ENCODE measurements at regions not wholly inside any gene's neighbourhood (a gene's known extent, or its start where the extent isn't known, plus 50 kb on each side); places are given as distances from the start of the nearest gene placed in this dataset.
"Not testable (repeated sequence)": the region's sequence is repeated elsewhere in the genome, so short reads cannot be mapped to it uniquely, and the experiment has no call there.

DNA sequence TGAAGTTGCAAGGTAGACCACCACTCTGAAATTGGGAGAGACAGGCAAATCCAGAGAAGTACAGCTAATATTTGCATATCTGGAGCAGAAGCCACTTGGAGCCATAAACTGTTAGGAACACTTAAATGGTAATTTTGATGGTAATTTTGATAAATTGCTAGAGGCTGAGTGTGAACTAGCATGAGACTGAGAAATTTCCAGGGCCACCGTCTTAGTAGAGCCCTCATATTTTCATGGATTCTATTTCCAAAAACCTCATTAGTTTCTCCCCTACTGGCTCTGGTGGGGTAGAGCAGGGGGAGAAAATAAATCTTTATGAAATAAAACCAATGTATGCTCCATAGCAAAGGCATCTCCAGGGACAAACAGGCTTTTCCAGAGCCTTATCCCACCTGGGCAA lies 429.4 kb upstream of the DIPK2B start:
- no peak for FAIRE-seq

DNA sequence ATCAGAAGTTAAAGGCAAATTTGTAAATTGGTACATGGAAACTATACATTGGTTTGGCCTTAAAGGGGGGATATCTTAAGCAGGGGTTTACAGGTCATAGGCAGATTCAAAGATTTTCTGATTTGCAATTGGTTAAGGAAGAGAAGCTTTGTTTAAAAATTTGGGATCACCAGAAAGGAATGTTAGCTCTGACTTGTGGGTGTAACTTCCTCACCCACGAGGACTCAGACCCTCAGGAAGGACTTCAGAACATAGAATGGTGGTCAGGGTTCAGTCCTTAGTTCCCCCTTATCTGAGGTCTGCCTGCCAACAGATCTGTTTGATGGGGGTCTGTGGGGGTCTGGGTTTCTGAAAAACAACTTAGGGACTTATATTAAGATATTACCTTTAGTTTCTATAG lies 427.4 kb upstream of the DIPK2B start:
- no peak for FAIRE-seq

DNA sequence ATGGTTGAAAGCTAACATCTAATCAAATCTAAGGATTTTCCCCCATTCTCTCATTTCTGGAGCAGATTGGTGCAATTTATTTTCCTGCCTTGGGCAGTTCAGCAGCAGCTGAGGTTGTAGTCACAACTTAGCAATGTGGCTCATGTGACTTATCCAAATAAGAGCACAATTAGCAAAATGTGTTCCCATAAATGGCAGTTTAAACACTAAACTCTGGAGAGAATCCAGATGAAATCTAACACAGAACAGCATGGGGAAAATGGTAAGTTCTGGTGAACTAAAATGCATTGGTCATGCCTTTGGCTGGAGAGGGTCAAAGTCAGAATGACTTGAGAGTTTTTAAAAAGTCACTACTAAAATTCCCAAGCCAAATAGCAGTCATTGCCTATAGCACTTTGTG lies 422.6 kb upstream of the DIPK2B start:
- FAIRE-seq: peak; percentile 99

DNA sequence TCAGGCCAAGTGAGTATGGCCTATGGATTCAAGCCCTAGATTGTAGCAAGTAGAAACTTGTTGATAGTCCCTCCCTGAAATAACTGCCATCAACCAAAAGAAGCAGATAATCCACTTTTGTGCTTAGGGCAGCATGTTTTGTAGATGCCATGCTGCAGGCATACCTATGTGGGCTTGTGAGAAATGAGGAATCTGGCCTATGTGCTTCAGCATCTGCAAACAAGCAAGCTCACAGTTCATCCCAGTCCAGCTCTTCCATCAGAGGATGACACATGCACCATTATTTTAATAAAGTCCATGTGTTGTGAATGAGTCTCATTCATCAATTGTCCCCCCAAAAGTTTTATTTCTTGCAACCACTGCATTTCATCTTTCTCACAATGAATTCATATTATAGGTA lies 421.9 kb upstream of the DIPK2B start:
- no peak for FAIRE-seq

DNA sequence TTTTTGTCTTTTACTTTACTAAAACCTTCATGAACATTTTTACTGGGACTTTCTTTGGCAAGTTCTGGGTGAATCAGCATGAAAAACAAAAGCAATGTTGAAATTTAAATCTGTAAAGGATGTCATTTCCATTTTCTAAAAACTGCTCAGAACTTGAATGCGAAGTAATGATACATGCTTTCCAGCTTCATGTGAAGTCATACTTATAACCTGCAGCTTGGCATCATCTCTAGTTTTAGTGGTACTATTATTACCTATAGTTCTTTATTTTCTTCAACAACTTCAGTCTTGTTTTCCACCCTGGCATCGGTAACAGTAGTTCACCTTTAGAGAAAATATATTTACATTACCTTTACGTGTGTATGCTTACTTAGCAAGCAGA lies 421.4 kb upstream of the DIPK2B start:
- no peak for FAIRE-seq

DNA sequence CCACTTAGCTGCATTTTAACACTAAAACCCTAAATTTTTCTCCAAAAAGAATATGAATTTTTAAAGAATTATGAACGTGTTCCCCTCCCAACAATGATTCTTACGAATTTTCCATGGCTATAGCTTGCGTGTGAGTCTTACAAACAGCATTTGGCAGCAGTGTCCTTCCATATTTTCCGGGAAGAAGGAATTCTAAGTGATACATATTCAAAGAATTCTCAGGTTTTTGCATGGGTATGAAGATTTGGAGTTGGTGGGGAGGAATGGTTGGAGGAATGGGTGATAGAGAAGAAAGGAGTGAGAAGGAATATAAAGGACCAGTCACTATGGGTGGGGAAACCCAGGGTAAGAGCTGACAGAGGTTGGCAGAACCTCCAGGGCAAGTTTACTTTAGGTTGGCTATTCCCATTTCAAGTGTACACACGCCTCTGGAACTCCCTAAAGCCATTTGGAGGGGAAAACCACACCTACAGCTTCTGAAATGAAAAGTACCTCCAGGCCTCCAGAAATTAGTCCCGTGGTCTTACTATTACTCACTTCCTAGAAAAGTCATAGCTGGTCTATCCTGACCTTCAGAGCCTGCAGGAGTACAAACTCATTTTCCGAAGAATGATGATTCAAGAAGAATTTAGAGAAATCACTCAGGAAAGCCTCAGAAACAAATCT lies 420.8 kb upstream of the DIPK2B start:
- no peak for FAIRE-seq

DNA sequence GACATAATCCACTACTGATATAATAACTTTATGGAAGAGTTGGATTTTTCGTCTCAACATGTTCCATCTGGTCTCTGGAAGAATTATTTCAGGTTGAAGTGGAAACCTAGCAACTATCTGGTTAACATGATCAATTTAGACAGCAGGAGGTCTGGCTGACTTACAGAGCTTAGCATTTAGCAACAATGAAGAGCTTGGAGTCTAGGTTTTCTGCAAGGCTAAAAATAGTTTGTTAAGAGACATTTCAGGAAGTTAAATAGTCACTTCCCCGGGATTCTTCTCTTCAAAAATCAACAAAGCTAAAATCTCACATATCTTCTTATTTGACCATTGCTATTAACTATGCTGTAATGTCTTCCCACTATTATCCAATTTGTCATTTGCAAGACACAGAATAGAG lies 418.6 kb upstream of the DIPK2B start:
- FAIRE-seq: peak; percentile 99

DNA sequence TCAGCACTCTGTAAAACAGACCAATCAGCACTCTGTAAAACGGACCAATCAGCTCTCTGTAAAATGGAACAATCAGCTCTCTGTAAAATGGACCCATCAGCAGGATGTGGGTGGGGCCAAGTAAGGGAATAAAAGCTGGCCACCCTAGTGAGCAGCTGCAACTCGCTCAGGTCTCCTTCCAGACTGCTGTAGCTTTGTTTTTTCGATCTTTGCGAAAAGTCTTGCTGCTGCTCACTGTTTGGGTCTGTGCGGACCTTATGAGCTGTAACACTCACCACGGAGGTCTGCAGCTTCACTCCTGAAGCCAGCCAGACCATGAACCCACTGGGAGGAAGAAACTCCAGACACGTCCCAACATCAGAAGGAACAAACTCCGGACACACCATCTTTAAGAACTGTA lies 414.9 kb upstream of the DIPK2B start:
- FAIRE-seq: not testable (repeated sequence)

DNA sequence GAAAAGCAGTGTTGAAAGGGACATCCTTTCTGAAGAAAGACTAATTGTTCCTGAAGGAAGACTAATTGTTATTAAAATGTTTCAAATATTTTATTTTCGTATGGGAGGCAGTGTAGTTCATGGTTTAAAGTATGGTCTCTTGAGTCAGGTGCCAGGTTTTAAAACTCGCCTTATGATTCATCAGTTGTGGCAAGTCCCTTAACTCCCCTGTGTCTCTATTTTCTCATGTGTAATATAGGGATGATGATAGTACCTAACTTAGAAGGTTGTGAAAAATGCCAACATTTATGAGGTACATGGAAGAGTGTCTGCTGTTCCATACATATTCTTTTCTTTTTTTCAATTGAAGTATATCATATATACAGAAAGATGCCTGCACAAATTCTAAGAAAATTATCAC lies 414.2 kb upstream of the DIPK2B start:
- no peak for FAIRE-seq

DNA sequence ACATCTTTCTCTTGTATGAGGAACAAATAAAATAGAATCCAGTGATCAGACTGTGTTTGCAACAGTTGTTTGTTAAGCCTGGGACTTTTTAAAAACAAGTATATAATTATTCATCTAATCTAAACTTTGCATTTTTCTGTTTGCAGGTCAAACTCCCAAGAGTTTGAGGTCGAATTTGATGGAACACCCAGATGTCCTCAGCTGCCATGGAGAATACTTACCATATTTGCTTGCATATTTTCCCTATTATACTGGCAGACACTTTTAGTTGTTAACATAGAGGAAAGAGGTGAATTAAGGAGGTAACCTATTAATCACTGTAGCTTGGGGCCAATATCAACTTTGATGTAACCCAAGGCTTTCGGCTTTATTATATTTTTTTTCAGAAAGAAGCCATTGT lies 401.5 kb upstream of the DIPK2B start:
- FAIRE-seq: no peak

DNA sequence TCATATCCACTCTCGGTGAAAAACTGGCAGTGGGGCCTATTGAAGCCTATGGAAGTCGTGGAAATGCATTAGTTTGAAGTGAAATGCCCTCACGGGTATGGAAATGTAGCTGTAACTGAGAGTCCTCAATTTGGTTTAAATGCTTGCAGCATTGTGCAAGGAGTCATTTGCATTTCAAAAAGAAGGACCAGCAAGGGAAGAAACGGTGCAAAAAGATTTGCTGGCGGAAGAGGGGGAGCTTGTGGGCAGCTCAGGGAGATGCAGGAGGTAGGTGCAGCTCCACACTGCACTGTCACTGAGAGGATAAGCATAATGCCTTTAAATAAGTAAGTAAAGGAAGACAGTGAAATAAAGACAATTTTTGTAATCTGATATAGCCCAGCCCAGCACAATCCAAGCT lies 400.4 kb upstream of the DIPK2B start:
- FAIRE-seq: no peak

DNA sequence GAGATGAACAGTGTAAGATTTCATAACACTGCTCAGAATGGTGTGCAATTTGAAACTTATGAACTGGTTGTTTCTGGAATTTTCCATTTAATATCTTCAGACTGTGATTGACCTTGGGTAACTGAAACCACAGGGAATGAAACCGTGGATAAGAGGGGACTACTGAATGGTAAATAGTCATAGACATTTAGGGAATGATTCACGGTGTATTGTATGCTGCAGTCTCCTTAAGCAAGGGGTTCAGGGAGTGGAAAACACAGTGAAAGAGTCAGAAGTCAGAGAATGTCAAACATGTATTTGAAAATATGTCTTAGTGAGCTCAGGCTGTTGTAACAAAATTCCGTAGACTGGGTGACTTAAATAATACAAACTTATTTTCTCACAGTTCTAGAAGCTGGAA lies 398.2 kb upstream of the DIPK2B start:
- no peak for FAIRE-seq

DNA sequence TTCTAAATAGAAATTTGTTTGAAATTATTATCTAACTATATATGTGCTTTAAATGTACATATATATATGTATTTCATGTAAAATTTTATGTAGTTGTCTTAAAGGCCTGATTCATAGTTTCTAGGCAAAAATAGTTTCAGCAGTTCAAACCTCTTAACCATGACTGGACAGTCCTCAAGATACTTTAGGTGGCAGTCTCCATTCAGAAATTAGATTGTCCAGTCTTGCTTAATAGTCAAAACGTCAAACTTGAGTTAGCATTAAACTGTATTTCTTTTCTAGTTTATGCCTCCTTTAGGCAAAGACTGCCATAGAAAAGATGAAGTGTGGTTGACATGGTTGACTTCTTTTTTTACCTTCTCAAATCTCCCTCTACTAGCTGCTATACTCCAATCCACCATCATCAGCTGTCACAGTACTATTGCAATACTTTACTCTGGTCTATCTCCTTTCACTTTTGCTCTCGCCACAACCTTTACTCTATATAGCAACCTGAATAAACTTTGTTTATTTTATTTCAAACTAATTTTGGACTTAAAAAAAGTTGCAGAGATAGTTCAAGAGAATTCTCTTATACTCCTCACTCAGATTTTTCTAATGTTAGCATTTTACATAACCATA lies 395.6 kb upstream of the DIPK2B start:
- FAIRE-seq: peak; percentile 49

DNA sequence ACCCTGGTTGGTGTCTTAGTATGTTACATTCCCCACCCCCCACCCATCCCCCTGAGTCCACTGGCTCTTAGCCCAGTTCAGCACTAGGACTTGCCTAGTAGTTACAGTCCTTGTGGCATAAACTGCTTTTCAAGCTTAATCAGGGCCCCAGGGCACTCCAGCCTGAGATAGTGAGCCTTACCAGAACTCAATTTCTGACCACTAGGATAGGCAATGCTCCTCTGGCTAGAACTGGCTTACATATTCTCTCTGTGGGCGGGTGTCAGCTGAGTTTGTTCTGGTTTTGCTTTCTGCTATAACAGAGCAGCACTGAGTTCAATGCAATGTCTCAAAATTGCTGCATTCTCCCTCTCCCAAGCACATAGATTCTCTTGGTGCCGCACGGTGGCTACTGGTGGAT lies 391.4 kb upstream of the DIPK2B start:
- no peak for FAIRE-seq

DNA sequence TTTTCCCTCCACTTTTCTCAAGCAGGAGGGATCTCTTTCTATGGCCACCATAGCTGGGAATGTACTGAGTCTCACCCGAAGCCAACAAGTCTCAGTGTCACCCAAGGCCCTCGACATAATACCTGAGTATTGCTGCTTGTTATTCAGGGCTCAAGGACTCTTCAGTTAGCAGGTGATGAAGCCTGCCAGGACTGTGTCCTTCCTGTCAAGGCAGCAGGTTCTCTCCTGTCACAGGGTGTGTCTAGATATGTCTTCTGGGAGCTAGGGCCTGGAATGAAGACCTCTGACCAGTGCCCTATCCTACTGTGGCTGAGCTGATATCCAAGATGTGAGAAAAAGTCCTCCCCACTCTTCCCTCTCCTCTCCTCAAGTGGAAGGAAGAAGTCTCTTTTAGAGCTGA lies 391.0 kb upstream of the DIPK2B start:
- no peak for FAIRE-seq

DNA sequence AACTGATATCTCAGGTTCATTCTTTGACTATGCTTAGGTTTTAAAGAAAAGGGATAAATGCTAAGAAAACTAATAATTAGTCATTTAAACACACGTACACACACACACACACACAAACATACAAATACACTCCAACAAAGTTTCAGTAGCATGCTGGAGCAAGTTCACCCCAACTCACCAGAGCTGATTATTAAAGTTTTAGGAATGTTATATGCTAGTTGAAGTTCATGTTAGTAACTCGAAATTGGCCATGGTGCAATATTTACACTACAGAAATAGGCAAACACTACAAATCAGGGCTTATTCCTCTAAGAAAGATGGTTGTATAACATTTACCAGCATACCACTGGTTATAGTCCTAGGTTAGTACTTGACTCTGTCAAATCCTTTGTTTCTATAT lies 384.0 kb upstream of the DIPK2B start:
- FAIRE-seq: no peak

DNA sequence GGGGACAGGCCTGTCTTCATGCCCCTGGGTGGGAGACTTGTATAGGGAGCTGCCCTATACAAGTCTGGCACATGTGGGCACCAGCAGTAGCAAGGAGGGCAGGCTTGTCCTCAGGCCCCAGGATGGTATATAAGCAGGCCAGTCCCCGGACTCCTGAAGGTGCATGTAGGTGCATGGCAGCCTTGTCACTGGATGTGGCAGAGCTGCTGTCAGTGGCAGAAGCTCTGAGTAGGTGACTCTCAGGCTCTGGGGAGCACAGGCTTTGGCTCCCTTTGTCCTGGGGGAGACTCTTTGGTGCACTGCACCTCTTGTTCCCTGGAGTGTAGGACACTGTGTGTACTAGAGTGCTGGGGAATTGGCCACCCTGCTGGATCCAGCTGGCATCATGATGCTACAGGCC lies 376.7 kb upstream of the DIPK2B start:
- no peak for FAIRE-seq

DNA sequence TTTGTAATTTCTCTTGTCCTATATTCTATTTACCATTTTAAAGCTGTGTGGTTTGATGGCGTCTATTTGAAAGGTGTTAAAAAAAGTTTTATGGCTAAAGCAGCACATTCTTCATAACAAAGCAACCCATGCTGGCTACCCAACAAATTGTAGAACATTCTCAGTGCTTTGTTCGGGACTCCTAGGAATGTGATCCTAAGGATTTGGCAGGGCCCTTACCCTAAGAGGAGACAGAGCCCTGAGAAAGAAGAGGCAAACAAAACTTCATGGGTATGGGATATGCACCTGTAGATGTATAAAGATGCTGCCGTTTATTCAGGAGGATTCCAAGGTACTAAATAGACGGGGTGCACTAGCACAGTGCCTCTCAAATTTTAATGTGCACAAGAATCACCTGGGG lies 370.8 kb upstream of the DIPK2B start:
- no peak for FAIRE-seq

DNA sequence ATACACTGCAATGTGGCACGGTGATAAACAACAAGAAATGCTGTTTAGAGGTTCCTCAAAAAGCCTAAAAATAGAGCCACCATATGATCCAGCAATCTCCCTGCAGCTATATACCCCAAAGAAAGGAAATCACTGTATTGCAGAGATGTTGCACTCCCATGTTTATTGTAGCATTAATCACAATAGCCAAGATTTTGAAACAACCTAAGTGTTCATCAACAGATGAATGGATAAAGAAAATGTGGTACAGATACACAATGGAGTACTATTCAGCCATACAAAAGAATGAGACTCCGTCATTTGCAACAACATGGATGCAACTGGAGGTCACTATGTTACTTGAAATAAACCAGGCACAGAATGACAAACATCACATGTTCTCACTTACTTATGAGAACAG lies 365.8 kb upstream of the DIPK2B start:
- FAIRE-seq: no peak

DNA sequence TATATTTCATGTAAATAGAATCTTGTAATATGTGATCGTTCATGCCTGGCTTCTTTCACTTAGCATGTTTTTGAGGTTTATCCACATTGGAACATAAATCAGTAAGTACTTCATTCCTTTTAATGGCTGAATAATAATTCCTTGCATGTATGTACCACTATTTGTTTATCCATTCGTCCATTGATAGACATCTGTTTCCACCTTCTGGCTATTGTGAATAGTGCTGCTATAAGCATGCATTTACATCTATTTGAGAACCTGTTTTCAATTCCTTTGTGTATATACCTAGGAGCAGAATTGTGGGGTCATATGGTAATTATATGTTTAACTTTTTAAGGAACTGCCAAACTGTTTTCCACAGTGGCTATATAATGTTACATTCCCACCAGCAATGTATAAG lies 356.7 kb upstream of the DIPK2B start:
- FAIRE-seq: no peak

DNA sequence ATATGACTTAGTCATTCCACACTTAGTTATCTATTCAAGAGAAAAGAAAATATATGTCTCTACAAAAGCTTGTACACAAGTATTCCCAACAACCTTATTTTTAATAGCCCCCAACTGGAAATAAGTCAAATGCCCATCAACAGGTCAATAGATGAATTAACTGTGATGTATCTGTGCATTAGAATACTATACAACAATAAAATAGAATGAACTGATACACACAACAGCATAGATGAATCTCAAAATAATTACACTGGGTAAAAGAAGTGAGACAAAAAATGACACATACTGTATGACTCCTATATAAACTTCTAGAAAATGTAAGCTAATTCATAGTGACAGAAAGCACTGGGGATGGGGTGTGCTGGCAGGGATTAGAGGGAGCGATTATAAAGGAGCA lies 354.1 kb upstream of the DIPK2B start:
- FAIRE-seq: no peak

DNA sequence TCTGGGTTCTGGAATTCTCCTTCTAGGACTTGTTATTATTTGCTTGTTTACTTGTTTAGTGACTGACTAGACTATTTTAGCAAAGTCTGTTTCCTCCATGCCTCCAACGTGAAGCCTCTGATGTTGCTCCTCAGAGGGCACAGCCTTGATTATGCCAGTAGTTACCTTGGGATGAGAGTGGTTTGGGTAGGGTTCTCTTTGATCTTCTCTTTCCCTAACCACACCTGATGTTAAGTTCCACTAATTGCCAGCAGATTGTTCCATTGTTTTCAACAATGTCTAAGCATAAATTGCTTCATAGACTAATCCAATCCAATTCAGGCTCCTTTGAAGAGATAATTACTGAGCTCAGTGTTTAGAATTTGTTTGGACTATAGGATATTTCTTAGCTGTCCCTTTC lies 352.7 kb upstream of the DIPK2B start:
- FAIRE-seq: no peak

DNA sequence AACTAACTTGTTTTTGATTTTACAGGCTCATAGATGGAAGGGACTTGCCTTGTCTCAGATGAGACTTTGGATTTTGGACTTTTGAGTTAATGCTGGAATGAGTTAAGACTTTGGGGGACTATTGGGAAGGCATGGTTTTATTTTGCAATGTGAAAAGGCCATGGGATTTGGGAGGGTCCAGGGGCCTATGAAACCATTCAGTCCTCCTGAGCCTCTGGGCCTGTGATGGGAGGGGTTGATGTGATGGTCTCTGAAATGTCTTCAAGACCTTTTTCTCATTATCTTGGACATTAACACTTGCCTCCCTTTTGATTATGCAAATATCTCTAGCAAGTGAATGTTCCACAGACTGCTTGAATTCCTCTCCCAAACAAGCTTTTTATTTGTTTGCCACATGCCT lies 346.0 kb upstream of the DIPK2B start:
- FAIRE-seq: not testable (repeated sequence)

DNA sequence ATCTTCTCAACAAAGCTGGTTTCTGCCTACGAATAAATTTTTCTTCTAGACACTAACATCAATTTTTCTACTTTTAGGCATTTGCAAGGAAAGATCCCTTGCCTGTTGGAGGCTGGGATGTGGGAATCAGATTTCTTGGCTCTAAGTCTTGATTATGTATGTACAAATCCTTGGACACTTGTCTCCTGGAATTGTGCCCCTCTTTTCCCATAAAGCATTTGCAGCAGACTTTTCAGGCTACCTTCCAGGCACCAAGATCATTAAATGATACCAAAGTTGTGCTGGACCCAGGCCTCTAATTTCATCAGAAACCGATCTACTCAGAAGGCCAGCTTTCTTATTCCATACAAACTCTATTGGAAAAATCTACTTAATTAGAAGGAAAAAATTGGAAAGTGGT lies 339.5 kb upstream of the DIPK2B start:
- no peak for FAIRE-seq

DNA sequence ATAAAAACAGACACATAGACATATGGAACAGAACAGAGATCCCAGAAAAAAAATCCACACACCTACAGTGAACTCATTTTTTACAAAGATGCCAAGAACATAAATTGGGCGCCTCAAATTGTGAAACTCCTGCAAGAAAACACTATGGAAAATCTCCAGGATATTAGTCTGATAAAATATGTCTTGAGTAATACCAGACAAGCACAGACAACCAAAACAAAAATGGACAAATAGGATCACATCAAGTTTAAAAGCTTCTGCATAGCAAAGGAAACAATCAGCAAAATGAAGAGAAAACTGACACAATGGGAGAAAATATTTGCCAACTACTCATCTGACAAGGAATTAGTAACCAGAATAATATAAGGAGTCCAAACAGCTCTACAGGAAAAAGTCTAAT lies 337.3 kb upstream of the DIPK2B start:
- no peak for FAIRE-seq
